ENCODE measurements at regions not wholly inside any gene's neighbourhood (a gene's known extent, or its start where the extent isn't known, plus 50 kb on each side); places are given as distances from the start of the nearest gene placed in this dataset.

GRCh38 chr12:28890664-28891063 lies 258.4 kb upstream of the FAR2 start:
- H3K27me3 ChIP-seq (ENCODE audit: insufficient read depth, poor library complexity, severe bottlenecking) = peaks cover 7% of the 10 kb centered on the region
- no peak overlapping the region for H3K4me3 ChIP-seq (replicated peaks; ENCODE audit: insufficient read depth, low read length)
- no peak for DNase-seq (ENCODE audit: low read depth in 1 of 2, low spot score in 1 of 2)
- H3K27ac ChIP-seq (replicated peaks) = no peak overlapping the region
- TF ChIP-seq SPI1 (IDR thresholded peaks at IDR 0.05; ENCODE audit: borderline replicate concordance, low read depth) (no peak), CTCF (IDR thresholded peaks at IDR 0.05; ENCODE audit: insufficient read depth, low read length) (no peak), GABPA (IDR thresholded peaks at IDR 0.05; ENCODE audit: low read depth) (no peak), POLR2AphosphoS5 (IDR thresholded peaks at IDR 0.05; ENCODE audit: low read depth) (no peak), REST (IDR thresholded peaks at IDR 0.05; ENCODE audit: insufficient replicate concordance, low read depth) (no peak)

GRCh38 chr12:28891126-28891525 lies 258.0 kb upstream of the FAR2 start:
- Histone ChIP-seq H3K4me3 (replicated peaks; ENCODE audit: insufficient read depth, low read length) (no peak overlapping the region), H3K27me3 (ENCODE audit: insufficient read depth, poor library complexity, severe bottlenecking) (peaks cover 7% of the 10 kb centered on the region), H3K27ac (replicated peaks) (no peak overlapping the region)
- DNase-seq (ENCODE audit: low read depth in 1 of 2, low spot score in 1 of 2) = no peak
- no peak for TF ChIP-seq SPI1 (IDR thresholded peaks at IDR 0.05; ENCODE audit: borderline replicate concordance, low read depth)
- no peak for TF ChIP-seq CTCF (IDR thresholded peaks at IDR 0.05; ENCODE audit: insufficient read depth, low read length)
- TF ChIP-seq GABPA (IDR thresholded peaks at IDR 0.05; ENCODE audit: low read depth) = no peak
- no peak for TF ChIP-seq POLR2AphosphoS5 (IDR thresholded peaks at IDR 0.05; ENCODE audit: low read depth)
- no peak for TF ChIP-seq REST (IDR thresholded peaks at IDR 0.05; ENCODE audit: insufficient replicate concordance, low read depth)

GRCh38 chr12:28893365-28893764 lies 255.7 kb upstream of the FAR2 start:
- TF ChIP-seq GABPA (IDR thresholded peaks at IDR 0.05; ENCODE audit: low read depth) = no peak
- TF ChIP-seq POLR2AphosphoS5 (IDR thresholded peaks at IDR 0.05; ENCODE audit: low read depth) = no peak
- TF ChIP-seq CTCF (IDR thresholded peaks at IDR 0.05; ENCODE audit: insufficient read depth, low read length) = no peak
- TF ChIP-seq SPI1 (IDR thresholded peaks at IDR 0.05; ENCODE audit: borderline replicate concordance, low read depth) = no peak
- TF ChIP-seq REST (IDR thresholded peaks at IDR 0.05; ENCODE audit: insufficient replicate concordance, low read depth) = no peak
- no peak overlapping the region for H3K27ac ChIP-seq (replicated peaks)
- no peak for DNase-seq (ENCODE audit: low read depth in 1 of 2, low spot score in 1 of 2)

More at GRCh38 chr12:28893365-28893764, 255.7 kb upstream of the FAR2 start:
- Histone ChIP-seq H3K4me3 (replicated peaks; ENCODE audit: insufficient read depth, low read length) (no peak overlapping the region), H3K27me3 (ENCODE audit: insufficient read depth, poor library complexity, severe bottlenecking) (no peaks in the 10 kb centered on the region)

All from HL-60 (cell line).